Stimulated activated naive CD4-positive, alpha-beta T cell treated with Interleukin-2 at 50 U/mL for 16 hours (primary cell): ENCODE measurements at regions not wholly inside any gene's neighbourhood (a gene's known extent, or its start where the extent isn't known, plus 50 kb on each side); places are given as distances from the start of the nearest gene placed in this dataset.
"Not testable (repeated sequence)": the region's sequence is repeated elsewhere in the genome, so short reads cannot be mapped to it uniquely, and the experiment has no call there.

Experiments
- DNase-seq: peaks from one replicate; lab custom pipeline; 2025; lab: John Stamatoyannopoulos, UW

DNA sequence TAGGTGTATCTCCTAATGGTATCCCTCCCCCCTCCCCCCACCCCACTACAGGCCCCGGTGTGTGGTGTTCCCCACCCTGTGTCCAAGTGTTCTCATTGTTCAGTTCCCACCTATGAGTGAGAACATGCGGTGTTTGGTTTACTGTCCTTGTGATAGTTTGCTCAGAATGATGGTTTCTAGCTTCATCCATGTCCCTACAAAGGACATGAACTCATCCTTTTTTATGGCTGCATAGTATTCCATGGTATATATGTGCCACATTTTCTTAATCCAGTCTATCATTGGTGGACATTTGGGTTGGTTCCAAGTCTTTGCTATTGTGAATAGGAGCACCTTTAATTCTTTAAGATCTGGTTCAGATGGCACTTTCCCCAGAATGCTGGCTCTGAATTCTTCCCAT, 58.5 kb upstream of the PTGFRN start:
- not testable (repeated sequence) for DNase-seq

DNA sequence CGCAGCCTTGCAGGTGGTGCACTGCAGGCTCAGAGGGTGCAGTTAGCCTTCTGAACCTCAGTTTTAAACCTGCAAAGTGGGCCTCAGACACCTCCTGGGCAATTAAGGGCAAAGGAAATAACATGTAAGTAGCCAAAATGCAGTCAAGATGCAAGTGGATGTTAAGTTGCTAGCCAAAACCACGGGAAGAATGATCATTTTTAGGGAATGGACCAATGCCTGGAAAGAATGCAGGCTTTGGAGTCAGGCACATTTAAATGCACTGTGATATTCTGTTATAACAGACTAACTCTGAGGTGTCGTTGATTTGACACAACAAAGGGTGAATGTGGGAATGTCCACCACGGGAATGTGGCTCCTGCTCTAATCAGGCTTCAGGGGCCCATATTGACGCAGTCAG, 57.9 kb upstream of the PTGFRN start:
- no peak for DNase-seq

DNA sequence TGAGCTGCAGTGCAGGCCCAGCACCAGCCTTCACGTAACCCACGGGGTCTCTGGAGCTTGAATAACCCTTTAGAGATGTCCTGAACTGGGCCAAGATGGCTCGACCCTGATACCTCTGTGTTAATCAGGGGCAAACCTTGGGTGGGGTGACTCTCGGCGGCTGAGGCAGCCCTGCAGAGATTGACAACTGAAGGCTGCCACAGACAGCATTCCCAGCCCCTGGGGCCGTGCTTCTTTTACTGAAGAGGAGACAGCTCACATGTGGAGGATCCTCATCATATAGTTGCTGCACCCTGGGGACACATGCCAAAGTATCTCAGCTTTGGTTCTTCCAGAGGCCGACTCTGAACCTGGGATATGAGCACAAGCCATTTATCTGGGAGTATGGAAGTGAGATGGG, 57.3 kb upstream of the PTGFRN start:
- no peak for DNase-seq

DNA sequence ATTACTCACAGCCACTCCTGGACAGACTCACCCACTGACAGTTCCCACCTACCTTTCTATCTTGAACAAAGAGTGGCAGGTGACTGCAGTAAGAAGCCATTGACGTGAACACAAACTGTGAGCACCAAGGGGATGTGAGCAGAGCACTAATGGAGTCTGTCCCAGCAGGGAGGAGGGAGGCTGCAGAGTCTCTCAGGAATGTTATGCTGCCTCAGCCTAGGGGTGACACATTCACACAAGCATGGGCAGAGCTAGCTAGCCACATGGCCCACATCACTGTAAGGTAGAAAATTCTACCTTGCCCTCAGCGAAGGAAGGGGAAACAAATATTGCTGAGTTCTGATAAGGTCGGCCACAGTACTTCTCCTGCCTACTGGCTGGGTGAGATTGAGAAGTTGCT, 56.8 kb upstream of the PTGFRN start:
- DNase-seq: no peak

DNA sequence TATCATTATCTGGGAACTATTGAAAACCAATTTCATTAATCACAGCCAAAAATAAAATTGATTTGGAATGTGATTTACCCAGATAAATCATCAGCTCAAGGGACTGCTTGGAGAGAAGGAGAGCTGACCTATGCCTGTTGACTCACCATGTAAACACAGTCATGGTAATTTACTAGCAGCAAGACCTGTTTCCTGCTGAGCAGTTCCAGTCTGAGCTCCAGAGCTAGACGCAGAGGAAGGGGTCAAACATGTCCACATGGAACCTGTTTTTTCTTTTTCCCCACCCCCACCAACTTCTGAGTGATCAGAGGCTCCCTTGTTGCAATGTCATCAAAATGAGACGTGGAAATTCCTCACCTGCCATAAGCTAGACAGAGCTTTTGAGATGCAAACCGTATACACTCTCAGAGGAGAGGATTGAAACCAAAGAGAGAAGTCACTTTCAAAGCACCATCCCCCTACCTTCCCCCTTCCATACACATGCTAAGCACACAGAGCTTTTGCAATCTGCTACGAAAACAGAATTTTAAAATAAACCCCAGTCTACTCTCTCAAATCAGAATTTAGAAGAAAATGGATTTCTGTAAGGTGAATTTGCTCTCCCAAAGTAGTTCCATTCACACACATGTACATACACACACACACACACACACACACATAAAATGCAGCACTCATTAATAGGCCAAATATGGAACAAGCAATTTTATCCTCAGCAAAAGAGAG, 55.9 kb upstream of the PTGFRN start:
- DNase-seq: no peak

DNA sequence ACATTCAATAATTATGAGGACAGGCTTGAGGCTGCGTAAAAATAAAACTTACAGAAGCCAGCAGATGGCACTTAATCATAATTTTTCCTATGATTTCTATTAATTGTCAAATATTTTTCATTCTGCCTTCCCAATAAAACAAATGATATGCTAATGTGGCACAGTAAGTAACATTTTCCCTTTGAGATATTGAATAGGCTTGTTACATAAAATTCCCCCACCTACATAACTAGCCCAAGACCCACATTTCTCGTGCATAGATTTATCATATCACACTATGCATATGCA, 55.4 kb upstream of the PTGFRN start:
- no peak for DNase-seq

DNA sequence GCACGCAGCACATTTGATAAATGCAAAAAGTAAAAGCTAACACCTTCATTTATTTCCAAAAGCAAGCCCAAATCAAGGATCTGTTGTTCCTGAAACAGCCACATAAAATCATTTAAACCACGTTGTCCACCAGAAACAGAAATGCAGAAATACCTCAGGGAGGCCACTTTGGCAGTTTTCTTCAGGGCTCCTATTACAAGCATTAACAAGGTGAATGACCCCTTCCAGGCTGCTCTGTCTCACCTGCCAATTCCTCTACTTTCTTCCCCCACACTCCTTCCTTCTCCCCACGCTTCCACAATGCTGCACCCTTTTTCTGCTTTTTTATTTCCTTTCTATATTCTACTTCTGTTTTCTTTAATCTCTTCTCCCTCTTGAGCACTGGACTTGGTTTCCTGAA, 55.0 kb upstream of the PTGFRN start:
- DNase-seq: no peak

DNA sequence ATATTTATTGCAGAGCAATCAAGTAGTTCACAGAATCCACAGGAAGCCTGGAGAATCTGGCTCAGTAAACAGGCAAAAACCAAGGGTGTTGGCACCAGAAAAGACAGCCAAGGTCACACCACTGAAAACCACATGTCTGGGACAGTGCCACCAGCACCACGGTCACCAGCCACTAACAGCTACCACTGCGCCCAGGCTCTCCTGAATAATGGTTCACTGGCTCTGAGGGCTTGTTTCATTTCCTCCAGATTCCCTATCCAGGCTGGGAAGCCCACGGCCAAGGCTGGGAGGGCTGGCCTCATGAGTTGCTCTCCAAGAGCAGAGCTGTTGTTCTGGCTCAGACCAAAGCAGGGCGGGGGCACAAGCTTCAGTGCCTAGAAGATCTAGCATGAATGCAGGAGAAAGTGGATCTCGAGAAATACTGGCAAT, 54.5 kb upstream of the PTGFRN start:
- no peak for DNase-seq

DNA sequence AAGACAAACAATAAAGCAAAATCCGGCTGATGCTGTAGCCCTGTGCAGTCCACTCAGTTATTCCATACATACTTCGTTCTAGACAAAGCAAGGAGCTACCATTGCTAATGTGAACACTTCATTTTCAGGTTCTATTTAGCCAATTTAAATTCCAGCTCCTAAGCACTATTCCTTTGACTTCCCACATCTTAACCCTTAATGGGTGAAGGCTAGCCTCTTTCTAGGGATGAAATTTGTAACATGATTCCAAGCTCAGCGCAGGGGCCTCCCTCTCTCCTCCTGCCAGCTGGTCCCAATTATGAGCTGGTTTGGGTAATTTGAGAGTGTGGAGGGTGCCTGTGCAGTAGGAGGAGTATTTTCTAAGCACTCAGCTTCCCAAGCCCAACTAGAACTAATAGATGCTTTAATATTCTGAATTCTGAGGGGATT, 53.9 kb upstream of the PTGFRN start:
- no peak for DNase-seq

DNA sequence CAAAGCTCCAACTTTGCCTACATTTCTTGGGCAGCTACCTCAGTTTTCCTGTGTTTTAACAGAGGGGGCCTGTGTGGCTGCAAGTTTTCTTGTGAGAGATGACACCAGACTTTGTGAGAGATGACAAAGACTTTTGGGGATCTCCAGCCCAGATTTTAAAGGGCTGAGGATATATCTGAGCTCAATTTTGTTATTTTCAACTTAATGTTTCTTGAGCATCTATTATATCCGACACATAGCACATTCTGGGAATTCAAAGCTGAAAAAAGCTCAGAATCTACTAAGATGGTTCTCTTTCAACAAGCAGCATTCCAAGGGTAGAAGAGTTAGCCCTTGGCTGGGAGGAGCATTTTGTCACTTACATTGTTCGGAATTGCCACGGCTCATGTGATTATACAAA, 53.4 kb upstream of the PTGFRN start:
- DNase-seq: no peak

DNA sequence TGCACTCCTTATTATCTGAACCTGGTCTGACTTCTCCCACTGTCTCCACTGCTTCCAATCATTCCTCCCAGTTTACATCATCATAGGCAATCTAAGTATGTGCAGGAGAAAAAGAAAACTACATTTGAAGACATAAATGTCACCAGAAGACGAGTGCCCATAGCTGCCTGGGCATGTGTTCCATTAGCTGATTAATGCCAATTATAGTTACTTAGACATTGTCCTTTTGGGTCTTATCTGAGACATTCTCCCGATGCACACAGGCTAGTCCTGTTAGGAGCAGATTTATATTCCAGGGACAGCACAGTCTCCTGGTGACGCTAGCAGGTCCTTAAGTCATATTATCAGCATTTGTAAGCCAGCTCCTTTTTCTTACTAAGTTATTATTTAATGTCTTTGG, 52.6 kb upstream of the PTGFRN start:
- DNase-seq: no peak
